ENCODE measurements at regions not wholly inside any gene's neighbourhood (a gene's known extent, or its start where the extent isn't known, plus 50 kb on each side); places are given as distances from the start of the nearest gene placed in this dataset.

DNA sequence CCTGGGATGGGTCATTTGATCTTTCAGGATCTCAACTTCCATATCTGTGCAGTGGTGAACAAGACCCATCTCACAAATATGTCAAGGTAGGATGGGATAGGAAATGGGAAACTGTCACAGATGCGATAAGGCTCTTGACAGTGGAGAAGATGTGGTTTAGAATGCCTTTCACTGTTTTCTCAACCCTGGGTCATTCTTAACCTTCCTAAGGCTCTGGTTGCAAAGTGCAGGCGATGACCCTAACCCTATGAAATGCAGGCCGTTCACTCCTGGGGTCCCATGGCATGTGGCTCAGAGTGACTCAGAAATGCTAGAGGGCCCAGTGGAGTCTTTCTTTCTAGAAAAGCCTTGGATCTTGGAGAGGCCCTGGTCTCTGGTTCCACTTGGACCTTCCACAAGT, 61.7 kb downstream of the FOXA2 start:
- Histone ChIP-seq H3K18ac (ENCODE audit: extremely low read depth, low read length) (no peak overlapping the region), H2AK5ac (ENCODE audit: low read depth, low read length) (no peak overlapping the region), H2BK15ac (ENCODE audit: low read length) (no peak overlapping the region), H3K79me1 (ENCODE audit: low read depth, low read length) (no peaks in the 10 kb centered on the region), H3K23me2 (ENCODE audit: low read depth, low read length) (no peaks in the 10 kb centered on the region), H3K4me1 (replicated peaks in 1 of 4; ENCODE audit: control insufficient read depth in 3 of 4, insufficient read depth in 4 of 4, low read length in 3 of 4) (no peaks in the 10 kb centered on the region), H3K9ac (replicated peaks in 1 of 4; ENCODE audit: extremely low read depth in 1 of 4, low read depth in 3 of 4, low read length in 3 of 4) (no peak overlapping the region), H2BK5ac (ENCODE audit: low read depth, low read length) (no peak overlapping the region), H3K4ac (replicated peaks; ENCODE audit: insufficient read length, low read depth, low read length) (no peak overlapping the region), H2BK120ac (replicated peaks; ENCODE audit: low read depth, low read length) (no peak overlapping the region), H3K4me2 (ENCODE audit: insufficient read depth in 1 of 2, low read depth in 2 of 2, low read length in 2 of 2) (no peak overlapping the region), H4K8ac (ENCODE audit: extremely low read depth, insufficient read depth, low read length) (no peak overlapping the region), H4K20me1 (replicated peaks in 1 of 2; ENCODE audit: control insufficient read depth in 1 of 2, insufficient read depth in 2 of 2, low read length in 2 of 2) (no peaks in the 10 kb centered on the region), H3K56ac (replicated peaks; ENCODE audit: insufficient read length, low read depth, low read length) (no peak overlapping the region), H3K36me3 (ENCODE audit: control insufficient read depth in 2 of 4, insufficient read depth in 4 of 4, low read length in 3 of 4) (no peaks in the 10 kb centered on the region), H3K27me3 (replicated peaks in 1 of 4; ENCODE audit: control insufficient read depth in 3 of 4, extremely low read depth in 1 of 4, insufficient read depth in 3 of 4, low read length in 3 of 4) (no peaks in the 10 kb centered on the region), H2BK12ac (ENCODE audit: low read depth, low read length) (no peak overlapping the region), H3K27ac (ENCODE audit: low read depth, low read length) (no peak overlapping the region), H4K91ac (replicated peaks; ENCODE audit: insufficient read length, low read length) (no peak overlapping the region), H3K23ac (ENCODE audit: insufficient read length) (no peak overlapping the region), H3K9me3 (ENCODE audit: insufficient read depth in 2 of 2, low read depth in 1 of 2, low read length in 1 of 2) (no peaks in the 10 kb centered on the region), H3K79me2 (ENCODE audit: control insufficient read depth in 1 of 2, insufficient read depth in 2 of 2, low read length in 2 of 2) (no peaks in the 10 kb centered on the region), H2AFZ (ENCODE audit: low read length) (no peak overlapping the region), H3K4me3 (ENCODE audit: extremely low read depth in 1 of 4, insufficient read depth in 2 of 4, low read depth in 3 of 4, low read length in 4 of 4) (no peak overlapping the region), H4K5ac (ENCODE audit: insufficient read length, low read depth, low read length) (no peak overlapping the region), H2BK20ac (ENCODE audit: low read length) (no peak overlapping the region), H3K14ac (ENCODE audit: insufficient read length) (no peak overlapping the region)
- 87% methylated on average over 3 of the region's 3 CpGs; no CpG with 5 or more reads in 1 of the 2 experiments for WGBS, 2 experiments (ENCODE audit: extremely low coverage in 1 of 2, insufficient coverage in 1 of 2, insufficient read length in 1 of 2, insufficient replicate concordance in 2 of 2, low coverage in 1 of 2, low lambda C conversion rate in 2 of 2, missing lambda C conversion rate in 1 of 2)
- FAIRE-seq: no peak
- CTCF ChIA-PET (ENCODE audit: partially characterized antibody): no interaction called here
- no peak for DNase-seq (ENCODE audit: low read depth in 1 of 2, low spot score in 2 of 2)
- POLR2A ChIA-PET (ENCODE audit: partially characterized antibody): no interaction called here
- TF ChIP-seq KDM1A (IDR thresholded peaks at IDR 0.05; ENCODE audit: borderline replicate concordance, low read length) (no peak), SIX5 (IDR thresholded peaks at IDR 0.05; ENCODE audit: low read depth, low read length) (no peak), CHD2 (IDR thresholded peaks at IDR 0.05; ENCODE audit: low read length) (no peak), TAF7 (optimal IDR thresholded peaks at IDR 0.05; ENCODE audit: borderline replicate concordance, low read depth, low read length) (no peak), KDM5A (IDR thresholded peaks at IDR 0.05; ENCODE audit: low read length) (no peak), RBBP5 (IDR thresholded peaks at IDR 0.05; ENCODE audit: borderline replicate concordance, low read depth, low read length) (no peak), POLR2A (IDR thresholded peaks at IDR 0.05; ENCODE audit: control extremely low read depth in 1 of 2, low read depth in 2 of 2, low read length in 2 of 2) (no peak), ATF3 (IDR thresholded peaks at IDR 0.05; ENCODE audit: insufficient read depth, low read depth, low read length) (no peak), RXRA (IDR thresholded peaks at IDR 0.05; ENCODE audit: insufficient read depth, low read depth, low read length) (no peak), JUN (IDR thresholded peaks at IDR 0.05; ENCODE audit: low read depth, low read length) (no peak), CEBPB (IDR thresholded peaks at IDR 0.05; ENCODE audit: low read depth, low read length) (no peak)
- TF ChIP-seq, protein P1, sequence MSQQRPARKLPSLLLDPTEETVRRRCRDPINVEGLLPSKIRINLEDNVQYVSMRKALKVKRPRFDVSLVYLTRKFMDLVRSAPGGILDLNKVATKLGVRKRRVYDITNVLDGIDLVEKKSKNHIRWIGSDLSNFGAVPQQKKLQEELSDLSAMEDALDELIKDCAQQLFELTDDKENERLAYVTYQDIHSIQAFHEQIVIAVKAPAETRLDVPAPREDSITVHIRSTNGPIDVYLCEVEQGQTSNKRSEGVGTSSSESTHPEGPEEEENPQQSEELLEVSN (IDR thresholded peaks at IDR 0.05): no peak
- TF ChIP-seq, protein P2, sequence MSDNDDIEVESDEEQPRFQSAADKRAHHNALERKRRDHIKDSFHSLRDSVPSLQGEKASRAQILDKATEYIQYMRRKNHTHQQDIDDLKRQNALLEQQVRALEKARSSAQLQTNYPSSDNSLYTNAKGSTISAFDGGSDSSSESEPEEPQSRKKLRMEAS (IDR thresholded peaks at IDR 0.05): no peak

Data from H1 (cell line).